ENCODE measurements at regions not wholly inside any gene's neighbourhood (a gene's known extent, or its start where the extent isn't known, plus 50 kb on each side); places are given as distances from the start of the nearest gene placed in this dataset.

DNA sequence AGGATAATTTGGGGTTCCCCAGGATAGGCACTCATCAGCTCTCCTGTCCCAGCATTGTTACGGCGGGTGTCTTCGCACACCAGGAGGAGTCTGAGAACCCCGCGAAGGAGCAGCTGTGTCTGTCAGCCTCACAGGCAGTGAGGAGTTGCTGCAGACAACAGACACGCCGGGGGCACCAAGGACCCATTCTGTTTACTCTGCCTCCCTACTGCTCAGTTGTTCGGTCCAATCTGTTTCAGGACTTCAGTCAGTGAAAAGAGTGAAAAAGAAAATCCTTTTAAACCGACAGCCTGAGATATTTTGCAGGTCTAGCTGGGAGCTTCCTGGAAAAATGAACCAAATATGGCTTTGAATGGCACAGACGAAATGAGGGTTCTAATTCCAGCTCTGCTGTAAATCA is 288.4 kb downstream of the OMA1 start (continued):
- TF ChIP-seq, protein P1, sequence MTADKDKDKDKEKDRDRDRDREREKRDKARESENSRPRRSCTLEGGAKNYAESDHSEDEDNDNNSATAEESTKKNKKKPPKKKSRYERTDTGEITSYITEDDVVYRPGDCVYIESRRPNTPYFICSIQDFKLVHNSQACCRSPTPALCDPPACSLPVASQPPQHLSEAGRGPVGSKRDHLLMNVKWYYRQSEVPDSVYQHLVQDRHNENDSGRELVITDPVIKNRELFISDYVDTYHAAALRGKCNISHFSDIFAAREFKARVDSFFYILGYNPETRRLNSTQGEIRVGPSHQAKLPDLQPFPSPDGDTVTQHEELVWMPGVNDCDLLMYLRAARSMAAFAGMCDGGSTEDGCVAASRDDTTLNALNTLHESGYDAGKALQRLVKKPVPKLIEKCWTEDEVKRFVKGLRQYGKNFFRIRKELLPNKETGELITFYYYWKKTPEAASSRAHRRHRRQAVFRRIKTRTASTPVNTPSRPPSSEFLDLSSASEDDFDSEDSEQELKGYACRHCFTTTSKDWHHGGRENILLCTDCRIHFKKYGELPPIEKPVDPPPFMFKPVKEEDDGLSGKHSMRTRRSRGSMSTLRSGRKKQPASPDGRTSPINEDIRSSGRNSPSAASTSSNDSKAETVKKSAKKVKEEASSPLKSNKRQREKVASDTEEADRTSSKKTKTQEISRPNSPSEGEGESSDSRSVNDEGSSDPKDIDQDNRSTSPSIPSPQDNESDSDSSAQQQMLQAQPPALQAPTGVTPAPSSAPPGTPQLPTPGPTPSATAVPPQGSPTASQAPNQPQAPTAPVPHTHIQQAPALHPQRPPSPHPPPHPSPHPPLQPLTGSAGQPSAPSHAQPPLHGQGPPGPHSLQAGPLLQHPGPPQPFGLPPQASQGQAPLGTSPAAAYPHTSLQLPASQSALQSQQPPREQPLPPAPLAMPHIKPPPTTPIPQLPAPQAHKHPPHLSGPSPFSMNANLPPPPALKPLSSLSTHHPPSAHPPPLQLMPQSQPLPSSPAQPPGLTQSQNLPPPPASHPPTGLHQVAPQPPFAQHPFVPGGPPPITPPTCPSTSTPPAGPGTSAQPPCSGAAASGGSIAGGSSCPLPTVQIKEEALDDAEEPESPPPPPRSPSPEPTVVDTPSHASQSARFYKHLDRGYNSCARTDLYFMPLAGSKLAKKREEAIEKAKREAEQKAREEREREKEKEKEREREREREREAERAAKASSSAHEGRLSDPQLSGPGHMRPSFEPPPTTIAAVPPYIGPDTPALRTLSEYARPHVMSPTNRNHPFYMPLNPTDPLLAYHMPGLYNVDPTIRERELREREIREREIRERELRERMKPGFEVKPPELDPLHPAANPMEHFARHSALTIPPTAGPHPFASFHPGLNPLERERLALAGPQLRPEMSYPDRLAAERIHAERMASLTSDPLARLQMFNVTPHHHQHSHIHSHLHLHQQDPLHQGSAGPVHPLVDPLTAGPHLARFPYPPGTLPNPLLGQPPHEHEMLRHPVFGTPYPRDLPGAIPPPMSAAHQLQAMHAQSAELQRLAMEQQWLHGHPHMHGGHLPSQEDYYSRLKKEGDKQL (CRISPR knock-in tag; IDR thresholded peaks at IDR 0.05; ENCODE audit: borderline replicate concordance) = no peak
- TF ChIP-seq KLF1 (tag; IDR thresholded peaks at IDR 0.05) = no peak
- no peak for TF ChIP-seq HDAC1 (IDR thresholded peaks at IDR 0.05)
- no peak for TF ChIP-seq ZNF695 (CRISPR knock-in tag; IDR thresholded peaks at IDR 0.05)
- TF ChIP-seq GABPA (tag; conservative IDR thresholded peaks at IDR 0.05; ENCODE audit: low read depth) = no peak
- TF ChIP-seq MCM3 (IDR thresholded peaks at IDR 0.05) = no peak

DNA sequence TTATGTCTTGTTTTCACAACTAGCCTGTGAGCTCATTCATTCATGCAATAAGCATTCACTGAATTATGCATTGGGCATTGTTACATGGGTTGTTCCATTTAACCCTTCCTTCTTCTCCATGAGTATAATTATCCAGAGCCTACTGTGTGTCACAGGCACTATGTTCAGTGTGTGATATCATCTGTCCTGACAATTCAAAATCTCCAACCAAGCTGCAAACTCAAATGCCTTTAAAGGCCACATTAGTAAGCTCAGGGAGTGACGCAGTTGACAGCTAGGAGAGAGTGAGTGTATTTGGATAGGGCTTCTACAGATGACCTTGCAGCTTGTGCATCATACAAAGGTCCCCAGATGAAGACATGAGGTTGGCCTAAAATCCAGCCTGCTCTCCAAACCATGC is 289.5 kb downstream of the OMA1 start:
- DNase-seq (ENCODE audit: extremely low read depth in 1 of 4, low spot score in 3 of 4) (no peak), FAIRE-seq (no peak), ATAC-seq (no peak)
- no peak overlapping the region for H3K9ac ChIP-seq (ENCODE audit: insufficient read depth in 1 of 2, low read depth in 2 of 2, low read length in 2 of 2)
- intact Hi-C loops (cut with micrococcal nuclease) (no loop called here), in situ Hi-C loops (cut with MboI) (no loop called here)
- CTCF ChIA-PET (ENCODE audit: low intra/inter-chr PET ratio) = no interaction called here
- H3K4me3 ChIP-seq = no peak overlapping the region
- H2AFZ ChIP-seq (ENCODE audit: low read depth, low read length) = no peak overlapping the region
- H3K9me3 ChIP-seq (replicated peaks; ENCODE audit: control insufficient read depth, insufficient read depth, low read depth, low read length) = no peaks in the 10 kb centered on the region
- H3K4me2 ChIP-seq (ENCODE audit: insufficient read depth, low read length) = no peak overlapping the region
- H3K9me1 ChIP-seq (ENCODE audit: control insufficient read depth, insufficient read depth, low read length) = no peaks in the 10 kb centered on the region
- WGBS (ENCODE audit: insufficient coverage, low coverage, missing lambda C conversion rate) = 0% methylated on average over 1 of the region's 1 CpG
- H3K27ac ChIP-seq (ENCODE audit: extremely low read depth, low read depth, low read length) = no peak overlapping the region
- H4K20me1 ChIP-seq (replicated peaks; ENCODE audit: control insufficient read depth, insufficient read depth, low read length) = no peaks in the 10 kb centered on the region; the same call in 1 of the 2 replicates
- no peaks in the 10 kb centered on the region for H3K4me1 ChIP-seq (replicated peaks in 1 of 2; ENCODE audit: control insufficient read depth in 2 of 2, insufficient read depth in 2 of 2, low read length in 2 of 2)
- no peak for TF ChIP-seq MAFG (tag; conservative IDR thresholded peaks at IDR 0.05)
- no peaks in the 10 kb centered on the region for H3K79me2 ChIP-seq (ENCODE audit: control insufficient read depth, insufficient read depth, low read length)
- no TSS peak for BruUV-seq (replicated peaks)
- H3K36me3 ChIP-seq (ENCODE audit: control insufficient read depth, insufficient read depth, low read length) = no peaks in the 10 kb centered on the region
- no peaks in the 10 kb centered on the region; a peak in 1 of 5 replicates for H3K27me3 ChIP-seq (ENCODE audit: control insufficient read depth in 2 of 2, insufficient read depth in 2 of 2, low read length in 2 of 2)
- POLR2A ChIA-PET = no interaction called here

Data from K562 (cell line).